Activated CD4-positive, alpha-beta T cell treated with anti-CD3 and anti-CD28 coated beads, Interleukin-2, amount 10 ng/mL, durations not matched to agents 24 days and 14 days (primary cell): ENCODE measurements at regions not wholly inside any gene's neighbourhood (a gene's known extent, or its start where the extent isn't known, plus 50 kb on each side); places are given as distances from the start of the nearest gene placed in this dataset.
"Not testable (repeated sequence)": the region's sequence is repeated elsewhere in the genome, so short reads cannot be mapped to it uniquely, and the experiment has no call there.

Experiments used
- DNase-seq: peaks from one replicate; pipeline ENCODE4 v3.0.0; 2022
- H3K27ac Mint-ChIP-seq: one replicate; pipeline ENCODE4 v1.8.0; 2022; ENCODE audit warnings: mild to moderate bottlenecking, mixed read lengths
- H3K27me3 Mint-ChIP-seq: one replicate; pipeline ENCODE4 v1.8.0; 2022; ENCODE audit warnings: mixed read lengths
- H3K36me3 Mint-ChIP-seq: one replicate; pipeline ENCODE4 v1.8.0; 2022; ENCODE audit warnings: low read depth, mild to moderate bottlenecking, mixed read lengths
- H3K4me1 Mint-ChIP-seq: one replicate; pipeline ENCODE4 v1.8.0; 2021; ENCODE audit warnings: mixed read lengths
- H3K4me3 Mint-ChIP-seq: one replicate; pipeline ENCODE4 v1.8.0; 2022; ENCODE audit warnings: mild to moderate bottlenecking, moderate library complexity, mixed read lengths
- H3K9me3 Mint-ChIP-seq: one replicate; pipeline ENCODE4 v1.8.0; 2021; ENCODE audit warnings: mixed read lengths
- intact Hi-C: fragments of 100-400 bp; cut with micrococcal nuclease; formaldehyde crosslinking; loops from one replicate; pipeline ENCODE4 v1.15.1; 2023

GRCh38 chr20:29419378-29419777 lies 1838.1 kb upstream of the DEFB115 start:
- Mint-ChIP-seq H3K27me3 (no peaks in the 10 kb centered on the region), H3K4me1 (no peaks in the 10 kb centered on the region), H3K27ac (no peak overlapping the region), H3K9me3 (no peaks in the 10 kb centered on the region), H3K4me3 (no peak overlapping the region), H3K36me3 (no peaks in the 10 kb centered on the region)
- DNase-seq, result no peak
- intact Hi-C loops, result no loop called here

DNA sequence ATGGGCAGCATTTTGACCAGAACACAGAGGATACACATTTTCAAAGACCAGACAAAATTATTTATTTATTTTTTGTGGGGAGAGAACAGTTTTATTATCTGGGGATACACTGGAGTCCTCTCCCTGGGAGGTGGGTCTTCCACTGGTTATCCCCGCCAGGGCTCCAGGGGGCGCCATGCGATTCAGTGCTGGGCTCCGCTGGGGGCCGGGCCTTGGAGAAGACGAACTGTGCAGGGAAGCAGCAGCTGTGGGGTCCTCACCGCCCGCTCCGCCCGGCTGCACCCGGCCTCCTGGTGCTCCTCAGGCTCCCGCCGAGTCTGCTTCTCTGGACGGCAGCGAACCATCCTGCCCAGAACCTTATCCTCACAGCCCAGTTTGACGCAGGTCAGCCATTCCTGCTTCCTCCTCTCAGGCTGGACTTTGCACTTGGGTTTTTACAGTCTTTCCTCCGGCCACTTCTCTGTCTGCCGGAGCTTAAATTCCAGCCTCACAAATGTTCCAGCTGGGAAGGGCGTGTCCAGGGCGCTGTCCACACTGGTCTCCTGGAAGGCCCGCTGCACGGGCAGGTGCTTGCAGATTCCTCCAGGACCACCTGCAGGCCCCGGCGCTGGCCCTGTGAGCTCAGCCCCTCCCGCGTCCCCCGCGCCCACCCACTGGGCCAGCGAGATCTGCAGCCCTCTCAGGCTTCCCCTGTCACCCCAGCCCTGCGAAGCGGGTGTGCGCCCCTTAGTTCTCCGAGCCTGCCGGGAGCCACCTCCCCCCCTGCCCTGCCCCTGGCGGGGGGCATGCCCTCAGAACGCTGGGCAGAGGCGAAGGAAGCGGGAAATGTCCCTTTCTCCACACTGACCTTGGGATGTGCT lies 1830.0 kb upstream of the DEFB115 start:
- H3K27ac Mint-ChIP-seq, result no peak overlapping the region
- no peaks in the 10 kb centered on the region for H3K4me1 Mint-ChIP-seq
- no peaks in the 10 kb centered on the region for H3K36me3 Mint-ChIP-seq
- no peak for DNase-seq
- peaks cover 12% of the 10 kb centered on the region for H3K27me3 Mint-ChIP-seq
- peak overlapping the region; percentile 35 for H3K4me3 Mint-ChIP-seq
- H3K9me3 Mint-ChIP-seq, result peaks cover 3% of the 10 kb centered on the region
- intact Hi-C loops, result no loop called here

DNA sequence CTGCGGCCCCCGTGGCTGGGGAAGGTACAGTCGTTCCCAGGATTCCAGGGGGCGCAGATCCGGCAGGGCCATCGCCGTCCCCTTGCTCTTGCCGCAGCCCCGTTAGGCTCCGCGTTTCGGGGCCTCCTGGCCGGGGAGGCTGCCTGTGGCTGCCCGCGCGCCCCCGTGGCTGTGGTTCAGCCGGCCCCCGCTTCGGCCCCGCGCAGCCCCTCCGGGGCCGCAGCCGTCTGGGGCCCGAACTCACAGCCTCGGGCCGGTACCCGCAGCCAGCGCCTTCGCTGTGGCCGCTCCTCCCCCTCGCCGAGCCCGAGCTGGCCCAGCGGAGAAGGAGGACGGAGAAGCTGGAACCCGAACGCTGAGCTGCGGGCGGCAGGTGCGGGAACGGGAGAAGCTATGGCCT lies 1826.9 kb upstream of the DEFB115 start:
- intact Hi-C loops, result no loop called here

DNA sequence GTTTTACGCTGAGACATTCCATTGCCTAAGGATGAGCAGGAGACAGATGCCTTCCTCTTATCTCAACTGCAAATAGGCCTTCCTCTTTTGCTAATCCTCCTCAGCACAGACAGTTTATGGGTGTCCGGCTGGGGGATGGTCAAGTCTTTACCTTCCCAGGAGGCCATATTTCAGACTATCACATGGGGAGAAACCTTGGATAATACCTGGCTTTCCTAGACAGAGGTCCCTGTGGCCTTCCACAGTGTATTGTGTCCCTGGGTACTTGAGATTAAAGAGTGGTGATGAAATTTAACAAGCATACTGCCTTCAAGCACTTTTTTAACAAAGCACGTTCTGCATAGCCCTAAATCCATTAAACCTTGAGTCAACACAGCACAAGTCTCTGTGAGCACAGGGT lies 1816.7 kb upstream of the DEFB115 start:
- intact Hi-C loops, H3K27ac Mint-ChIP-seq, H3K9me3 Mint-ChIP-seq, H3K27me3 Mint-ChIP-seq, H3K4me1 Mint-ChIP-seq, H3K36me3 Mint-ChIP-seq, H3K4me3 Mint-ChIP-seq, DNase-seq: not testable (repeated sequence)

More for the DNA sequence above, 1826.9 kb upstream of the DEFB115 start:
- Mint-ChIP-seq H3K36me3 (no peaks in the 10 kb centered on the region), H3K9me3 (peaks cover 3% of the 10 kb centered on the region), H3K27ac (no peak overlapping the region), H3K4me3 (no peak overlapping the region), H3K27me3 (peaks cover 15% of the 10 kb centered on the region), H3K4me1 (no peaks in the 10 kb centered on the region)
- no peak for DNase-seq

GRCh38 chr20:29443206-29443781 lies 1814.2 kb upstream of the DEFB115 start:
- H3K4me3 Mint-ChIP-seq, result peak overlapping the region; percentile 40
- H3K27ac Mint-ChIP-seq, H3K27me3 Mint-ChIP-seq, H3K4me1 Mint-ChIP-seq, H3K9me3 Mint-ChIP-seq, intact Hi-C loops, H3K36me3 Mint-ChIP-seq: not testable (repeated sequence)
- peak; percentile 78 for DNase-seq

DNA sequence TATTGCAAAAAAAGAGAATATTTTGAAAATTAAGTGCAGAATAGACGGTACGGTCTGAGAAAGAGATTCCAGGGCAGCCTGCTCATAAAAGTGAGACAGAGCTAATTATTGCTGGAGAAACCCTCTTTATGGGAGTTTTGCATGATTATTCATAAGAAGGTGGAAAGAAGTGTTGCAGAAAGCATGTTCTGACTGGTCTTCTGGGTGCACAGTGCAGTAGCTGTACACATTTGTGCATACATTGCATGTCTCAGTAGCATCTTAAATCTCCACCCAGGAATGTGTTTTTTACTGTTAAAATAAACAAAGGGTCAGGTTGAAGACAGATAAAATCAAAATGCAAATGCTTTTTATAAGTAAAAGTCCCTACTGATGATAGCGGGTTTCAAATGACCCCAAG lies 1813.6 kb upstream of the DEFB115 start:
- Mint-ChIP-seq H3K9me3 (no peaks in the 10 kb centered on the region), H3K4me3 (no peak overlapping the region), H3K4me1 (peaks cover 7% of the 10 kb centered on the region), H3K36me3 (no peaks in the 10 kb centered on the region), H3K27me3 (peaks cover 6% of the 10 kb centered on the region), H3K27ac (no peak overlapping the region)
- peak; percentile 62 for DNase-seq
- intact Hi-C loops, result no loop called here

DNA sequence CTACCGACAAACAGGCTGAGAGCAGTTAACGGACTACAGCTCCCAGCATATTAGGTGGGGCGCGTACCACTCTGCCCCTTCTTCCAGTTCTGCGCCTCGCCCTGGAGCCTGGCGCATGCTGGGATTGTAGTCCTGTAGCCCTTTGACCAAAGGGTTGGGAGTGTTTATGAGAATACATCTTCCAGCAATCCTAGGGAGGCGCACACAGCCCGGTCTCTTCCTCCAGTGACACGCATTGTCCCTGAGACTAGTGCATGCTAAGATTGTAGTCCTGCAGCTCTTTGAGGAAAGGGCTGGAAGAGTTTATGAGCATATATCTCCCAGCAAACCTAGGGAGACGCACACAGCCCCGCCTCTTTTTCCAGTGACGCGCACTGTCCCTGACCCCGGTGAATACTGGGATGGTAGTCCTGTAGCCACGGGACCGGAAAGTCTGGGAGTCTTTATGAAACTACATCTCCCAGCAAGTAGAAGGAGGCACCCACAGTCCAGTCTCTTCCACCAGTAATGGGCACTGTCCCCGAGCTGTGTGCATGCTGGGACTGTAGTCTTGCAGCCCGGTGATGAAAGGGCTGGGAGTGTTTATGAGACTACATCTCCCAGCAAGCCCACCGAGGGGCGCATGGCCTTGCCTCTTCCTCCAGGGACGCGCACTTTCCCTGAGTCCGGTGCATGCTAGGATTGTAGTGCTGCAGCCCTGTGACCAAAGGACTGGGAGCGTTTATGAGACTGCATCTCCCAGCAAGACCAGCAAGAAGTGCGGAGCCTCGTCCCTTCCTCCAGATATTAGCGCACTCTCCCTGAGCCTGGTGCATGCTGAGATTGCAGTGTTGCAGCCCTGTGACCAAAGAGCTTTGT lies 1812.2 kb upstream of the DEFB115 start:
- H3K9me3 Mint-ChIP-seq, H3K36me3 Mint-ChIP-seq, H3K27me3 Mint-ChIP-seq, H3K4me1 Mint-ChIP-seq, H3K27ac Mint-ChIP-seq, intact Hi-C loops: not testable (repeated sequence)
- peak overlapping the region; percentile 70 for H3K4me3 Mint-ChIP-seq
- peak; percentile 91 for DNase-seq

DNA sequence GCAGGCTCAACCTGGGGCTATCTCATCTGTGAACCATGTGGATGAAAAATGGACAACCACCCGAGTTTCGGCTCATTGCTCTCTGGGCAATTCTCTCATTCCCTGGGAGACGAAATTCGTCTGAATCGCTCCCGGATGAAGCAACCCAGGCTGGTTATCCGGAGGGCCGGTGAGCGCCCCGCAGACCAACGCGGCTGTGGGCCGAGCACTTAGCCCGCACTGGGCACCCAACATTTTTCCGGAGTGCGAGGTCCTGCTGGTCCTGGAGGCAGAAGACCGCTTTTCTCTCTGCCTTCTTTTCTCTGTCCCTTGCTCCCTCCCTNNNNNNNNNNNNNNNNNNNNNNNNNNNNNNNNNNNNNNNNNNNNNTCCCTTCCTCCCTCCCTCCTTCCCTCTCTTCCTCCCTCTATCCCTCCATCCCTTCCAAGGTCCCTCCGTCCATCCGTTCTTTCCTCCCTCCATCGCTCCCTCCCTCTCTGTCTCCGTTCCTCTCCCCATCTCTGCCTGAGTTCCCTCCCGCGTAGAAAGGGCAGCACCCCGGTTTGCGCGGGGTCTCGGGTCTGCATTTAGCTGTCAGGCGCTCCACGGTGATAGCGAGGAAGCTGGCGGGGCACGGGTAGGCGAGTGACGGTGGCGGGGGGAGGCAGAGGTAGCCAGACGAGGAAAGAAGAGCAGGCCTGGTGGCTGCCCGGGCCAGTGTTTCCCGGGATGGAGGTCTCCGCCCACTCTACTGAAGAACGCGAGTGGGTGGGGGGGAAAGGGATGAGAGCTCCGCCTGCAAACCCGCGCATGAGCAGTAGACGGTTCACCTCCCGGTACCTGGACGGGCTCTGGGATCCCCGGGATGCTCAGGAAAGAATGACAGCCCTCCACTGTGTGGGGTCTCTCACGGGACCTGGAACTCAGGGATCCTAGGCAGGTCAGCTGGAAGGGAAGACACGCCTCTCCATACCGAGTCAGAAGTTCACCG lies 1809.7 kb upstream of the DEFB115 start:
- H3K27me3 Mint-ChIP-seq, intact Hi-C loops: not testable (repeated sequence)

DNA sequence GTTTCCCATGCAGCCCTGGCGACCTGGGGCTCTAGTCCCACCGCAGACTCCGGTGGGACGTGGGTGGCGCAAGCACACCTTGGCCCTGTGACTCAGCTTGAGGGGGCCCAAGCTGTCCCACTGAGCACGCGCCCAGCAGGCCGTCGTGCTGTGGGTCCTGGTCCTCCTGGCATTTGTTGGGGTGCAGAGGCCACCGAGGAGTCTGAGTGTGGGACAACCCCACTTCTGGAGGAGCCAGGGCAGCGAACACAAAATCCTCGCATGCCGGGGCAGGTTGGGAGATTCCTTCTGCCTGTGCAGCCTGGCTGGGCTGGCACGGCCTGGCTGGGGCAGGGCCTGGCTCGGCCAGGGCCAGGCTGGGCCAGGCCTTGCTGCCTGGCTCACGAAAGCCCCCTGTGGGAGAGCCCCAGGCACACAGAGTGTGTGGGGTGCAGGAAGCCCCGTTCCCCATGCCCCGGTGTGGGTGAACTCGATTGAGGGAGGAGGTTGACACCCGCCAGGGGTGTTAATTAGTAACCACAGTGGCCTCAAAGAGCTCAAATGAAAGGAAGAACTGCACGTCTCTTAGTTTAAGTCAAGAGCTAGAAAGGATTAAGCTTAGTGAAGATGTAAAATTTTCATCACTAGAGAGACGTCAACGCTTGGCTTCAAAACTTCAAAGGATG lies 1808.5 kb upstream of the DEFB115 start:
- H3K4me1 Mint-ChIP-seq, result peaks cover 2% of the 10 kb centered on the region
- H3K4me3 Mint-ChIP-seq, result no peak overlapping the region
- H3K27ac Mint-ChIP-seq, result no peak overlapping the region
- H3K36me3 Mint-ChIP-seq, result no peaks in the 10 kb centered on the region
- no peak for DNase-seq
- peaks cover 1% of the 10 kb centered on the region for H3K27me3 Mint-ChIP-seq
- intact Hi-C loops, result no loop called here
- H3K9me3 Mint-ChIP-seq, result peaks cover 5% of the 10 kb centered on the region

More for the DNA sequence above, 1809.7 kb upstream of the DEFB115 start:
- H3K36me3 Mint-ChIP-seq, H3K4me3 Mint-ChIP-seq, H3K27ac Mint-ChIP-seq, DNase-seq, H3K4me1 Mint-ChIP-seq, H3K9me3 Mint-ChIP-seq: not testable (repeated sequence)

DNA sequence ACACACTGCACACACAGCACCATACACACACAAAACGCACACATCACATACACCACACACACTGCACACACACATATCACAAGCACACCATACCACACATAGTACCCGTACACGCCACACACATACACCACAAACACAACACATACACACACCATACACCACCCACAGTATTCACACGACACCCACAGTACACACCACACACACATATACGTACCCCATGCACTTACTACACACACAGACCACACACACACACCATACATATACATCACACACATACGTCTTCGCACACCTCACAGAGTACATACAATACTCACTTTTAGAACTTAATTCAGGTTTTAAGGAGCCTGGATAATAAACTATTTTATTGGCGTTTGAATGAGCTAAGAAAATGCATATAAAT lies 1805.3 kb upstream of the DEFB115 start:
- H3K4me1 Mint-ChIP-seq, result no peaks in the 10 kb centered on the region
- no peak overlapping the region for H3K27ac Mint-ChIP-seq
- no peak for DNase-seq
- H3K36me3 Mint-ChIP-seq, result no peaks in the 10 kb centered on the region
- H3K4me3 Mint-ChIP-seq, result no peak overlapping the region
- H3K9me3 Mint-ChIP-seq, result peaks cover 9% of the 10 kb centered on the region
- H3K27me3 Mint-ChIP-seq, result no peaks in the 10 kb centered on the region
- intact Hi-C loops, result no loop called here

DNA sequence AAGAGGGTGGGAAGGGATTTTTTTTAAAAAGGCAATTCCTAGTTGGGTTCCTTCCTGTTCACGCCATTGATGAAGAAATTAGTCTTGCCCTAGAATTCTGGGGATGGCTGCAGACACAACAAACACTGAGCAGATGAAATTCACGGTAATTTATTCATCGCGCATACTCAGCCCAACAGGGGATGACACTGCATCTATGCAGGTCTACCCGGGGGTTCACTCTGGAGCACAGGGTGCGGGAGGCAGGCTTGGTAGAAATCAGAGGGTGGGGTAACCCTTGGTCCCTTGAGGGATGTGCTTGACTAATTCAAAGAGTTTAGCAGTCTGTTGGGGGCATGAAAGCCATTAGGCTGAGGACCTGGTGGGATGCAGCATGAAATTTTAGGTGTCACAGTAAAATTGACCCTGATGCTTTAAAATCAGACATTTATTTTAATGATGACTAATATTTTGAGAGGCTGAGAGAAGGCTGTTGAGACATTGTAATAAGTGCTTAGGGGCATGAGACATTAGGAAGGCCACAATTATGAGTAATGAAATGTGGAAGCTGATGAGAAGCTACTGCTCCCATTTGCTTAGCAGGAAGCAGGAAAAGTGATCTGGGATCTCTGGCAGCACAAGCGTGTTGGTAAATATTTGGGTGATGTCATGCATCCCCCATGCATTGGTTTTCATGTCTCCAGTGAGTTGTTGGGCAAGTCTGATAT lies 1800.3 kb upstream of the DEFB115 start:
- H3K27ac Mint-ChIP-seq, intact Hi-C loops, H3K4me3 Mint-ChIP-seq, H3K36me3 Mint-ChIP-seq, DNase-seq, H3K4me1 Mint-ChIP-seq, H3K27me3 Mint-ChIP-seq: not testable (repeated sequence)
- peaks cover 15% of the 10 kb centered on the region for H3K9me3 Mint-ChIP-seq

DNA sequence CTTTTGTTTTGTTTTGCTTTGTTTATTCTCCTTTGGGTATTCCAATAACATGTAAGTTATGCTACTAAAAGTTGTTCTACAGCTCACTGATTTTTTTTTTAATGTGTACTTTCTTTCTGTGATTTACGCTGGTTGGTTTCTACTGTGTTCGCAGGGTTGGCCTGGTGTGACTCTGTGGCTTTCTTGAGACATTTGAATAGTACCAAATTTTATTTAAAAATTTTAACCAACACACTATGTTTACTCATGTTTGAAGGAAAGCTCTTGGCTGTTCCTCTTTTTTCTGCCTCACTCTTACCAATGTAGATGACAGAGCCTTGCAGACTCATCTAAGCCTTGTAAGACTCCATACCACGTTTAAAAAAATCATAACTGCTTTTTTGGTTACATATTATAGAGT lies 1784.9 kb upstream of the DEFB115 start:
- H3K36me3 Mint-ChIP-seq, result no peaks in the 10 kb centered on the region
- no peak for DNase-seq
- H3K9me3 Mint-ChIP-seq, result peaks cover 11% of the 10 kb centered on the region
- H3K4me3 Mint-ChIP-seq, result no peak overlapping the region
- no peaks in the 10 kb centered on the region for H3K27me3 Mint-ChIP-seq
- no peaks in the 10 kb centered on the region for H3K4me1 Mint-ChIP-seq
- H3K27ac Mint-ChIP-seq, result no peak overlapping the region
- intact Hi-C loops, result no loop called here
